ENCODE measurements at regions not wholly inside any gene's neighbourhood (a gene's known extent, or its start where the extent isn't known, plus 50 kb on each side); places are given as distances from the start of the nearest gene placed in this dataset.
"Not testable (repeated sequence)": the region's sequence is repeated elsewhere in the genome, so short reads cannot be mapped to it uniquely, and the experiment has no call there.

- DNase-seq (ENCODE audit: low read depth in 2 of 2), result no peak
Observed at GRCh38 chr13:108003626-108004025, 211.7 kb downstream of the LIG4 start.

DNA sequence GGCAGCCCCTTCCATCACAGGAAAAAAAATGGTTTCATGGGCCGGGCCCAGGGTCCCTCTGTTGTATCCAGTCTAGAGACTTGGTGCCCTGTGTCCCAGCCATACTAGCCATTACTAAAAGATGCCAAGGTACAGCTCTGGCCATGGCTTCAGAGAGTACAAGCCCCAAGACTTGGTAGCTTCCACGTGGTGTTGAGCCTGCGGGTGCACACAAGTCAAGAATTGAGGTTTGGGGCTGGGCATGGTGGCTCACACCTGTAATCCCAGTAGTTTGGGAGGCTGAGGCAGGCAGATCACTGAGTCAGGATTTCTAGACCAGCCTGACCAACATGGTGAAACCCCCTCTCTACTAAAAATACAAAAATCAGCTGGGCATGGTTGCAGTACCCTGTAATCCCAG lies 214.3 kb downstream of the LIG4 start:
- no peak for DNase-seq (ENCODE audit: low read depth in 2 of 2)

GRCh38 chr13:107999751-108000150 lies 215.6 kb downstream of the LIG4 start:
- no peak for DNase-seq (ENCODE audit: low read depth in 2 of 2)

GRCh38 chr13:107994137-107994536 lies 221.2 kb downstream of the LIG4 start:
- DNase-seq (ENCODE audit: low read depth in 2 of 2), result no peak

- DNase-seq (ENCODE audit: low read depth in 2 of 2), result no peak
Observed at GRCh38 chr13:107993239-107993949, 221.9 kb downstream of the LIG4 start.

- no peak for DNase-seq (ENCODE audit: low read depth in 2 of 2)
Observed at GRCh38 chr13:107992542-107992941, 222.8 kb downstream of the LIG4 start.

DNA sequence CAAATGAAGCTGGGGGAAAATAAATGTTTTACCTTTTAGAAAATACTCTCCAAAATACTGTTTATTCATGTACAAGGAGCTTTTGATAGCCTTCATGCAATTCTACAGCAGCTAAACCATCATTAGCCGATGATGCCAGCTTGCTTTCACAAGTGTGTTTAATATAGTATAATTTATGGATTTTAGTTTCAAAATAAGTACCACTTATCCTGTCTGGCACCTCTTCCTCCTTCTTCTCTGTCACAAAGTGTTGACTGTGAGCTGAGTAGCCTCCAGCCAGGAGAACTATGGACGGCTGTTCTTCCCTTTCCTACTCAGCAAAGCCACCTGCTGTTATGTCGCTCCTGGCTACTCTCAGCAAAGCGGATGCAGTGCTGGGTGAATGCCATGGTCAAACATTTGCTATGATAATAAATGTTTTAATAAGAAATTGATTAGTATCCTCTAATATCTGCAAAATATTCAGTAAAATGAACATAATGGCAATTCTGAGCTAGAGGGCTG lies 238.2 kb downstream of the LIG4 start:
- DNase-seq (ENCODE audit: low read depth in 2 of 2), result no peak

DNA sequence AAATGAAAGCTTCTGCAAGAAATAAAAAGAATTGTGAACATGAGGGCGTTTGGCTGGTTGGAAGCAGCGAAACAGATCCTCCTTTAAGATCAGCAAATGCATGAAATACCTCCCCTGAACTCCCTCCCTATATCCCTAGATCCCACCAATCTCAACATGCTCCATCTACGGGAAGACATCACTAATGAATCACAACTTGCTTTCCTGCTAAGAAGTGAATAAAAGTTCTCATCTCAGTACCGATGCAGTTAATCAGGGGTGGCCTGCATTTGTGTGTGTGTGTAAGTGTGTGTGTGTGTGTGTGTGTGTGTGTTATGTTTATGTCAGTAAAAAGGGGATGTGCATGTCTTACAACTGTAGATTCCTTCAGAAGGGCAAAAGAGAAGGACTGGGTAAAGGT lies 238.7 kb downstream of the LIG4 start:
- no peak for DNase-seq (ENCODE audit: low read depth in 2 of 2)

DNA sequence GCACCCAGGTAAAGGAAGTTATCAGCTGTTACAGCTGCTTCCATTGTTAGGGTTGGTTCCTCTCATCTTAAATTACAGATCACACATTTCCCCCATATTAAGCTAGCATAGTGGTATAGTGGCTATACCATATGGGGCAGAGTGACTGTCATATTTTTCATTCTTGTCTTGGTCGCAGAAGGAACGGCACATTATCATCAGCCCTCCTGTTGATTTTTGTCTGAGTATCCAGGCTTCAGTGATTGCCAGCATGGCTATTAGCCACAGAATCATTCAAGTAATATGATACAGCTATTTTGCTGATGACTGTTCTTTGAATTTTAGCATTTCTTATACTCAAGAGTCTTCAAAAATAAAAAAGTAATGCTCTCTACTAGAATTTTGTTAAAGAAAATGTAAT lies 240.9 kb downstream of the LIG4 start:
- no peak for DNase-seq (ENCODE audit: low read depth in 2 of 2)

- DNase-seq (ENCODE audit: low read depth in 2 of 2), result no peak
Observed at GRCh38 chr13:107969546-107969945, 245.8 kb downstream of the LIG4 start.

DNA sequence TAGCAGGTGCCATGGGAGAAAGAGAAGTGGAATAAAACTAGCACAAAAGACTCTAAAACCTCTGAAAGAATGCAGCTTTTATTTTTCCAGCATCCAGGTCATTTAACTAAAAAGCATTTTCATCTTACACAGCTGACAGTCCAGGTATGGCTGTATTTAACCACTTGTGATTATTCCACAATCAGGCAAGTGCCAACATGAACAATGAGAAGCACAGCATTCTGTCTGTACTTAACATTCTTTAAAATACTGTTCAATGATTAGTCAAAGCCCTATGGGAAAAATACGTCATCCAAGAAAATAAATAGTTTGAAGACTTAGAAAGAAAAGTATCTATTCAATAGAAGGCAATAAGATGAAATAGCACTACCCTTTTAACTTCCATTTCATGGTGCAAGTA lies 246.9 kb downstream of the LIG4 start:
- DNase-seq (ENCODE audit: low read depth in 2 of 2), result no peak

GRCh38 chr13:107964395-107964794 lies 250.9 kb downstream of the LIG4 start:
- no peak for DNase-seq (ENCODE audit: low read depth in 2 of 2)

DNA sequence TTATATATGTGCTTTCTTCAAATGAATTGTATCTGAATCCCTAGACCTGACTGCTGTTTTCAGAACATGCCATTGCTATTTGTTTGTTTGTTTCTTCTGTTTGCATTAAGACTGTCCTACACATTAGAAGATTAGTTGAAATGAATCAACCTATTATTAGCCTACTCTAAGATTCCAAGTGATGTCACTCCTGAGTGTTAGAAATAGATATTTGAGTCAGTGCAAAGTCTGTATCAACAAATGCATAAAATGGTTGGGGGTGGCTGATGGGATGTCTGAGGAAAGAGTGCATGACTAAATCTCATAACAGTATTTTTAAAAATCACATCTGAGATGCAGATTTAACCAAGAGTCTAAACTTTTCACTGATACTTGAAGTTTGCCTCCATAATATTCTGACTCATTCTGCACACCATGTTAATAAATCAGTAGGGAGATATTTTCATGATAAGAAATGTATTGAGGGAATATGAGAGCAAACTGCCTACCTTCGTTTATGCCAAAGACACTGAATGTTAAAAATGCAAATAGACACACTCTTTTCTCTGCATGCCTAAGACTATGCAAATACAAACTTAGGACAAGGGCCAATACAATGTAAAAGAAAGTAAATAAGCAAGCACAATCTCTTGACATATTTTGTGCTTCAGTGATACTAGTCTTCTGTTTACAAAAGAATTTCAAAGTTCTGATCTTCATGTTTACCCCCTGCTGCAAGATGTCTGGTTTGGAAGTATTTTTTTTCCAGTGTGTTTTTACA lies 253.3 kb downstream of the LIG4 start:
- DNase-seq (ENCODE audit: low read depth in 2 of 2), result no peak

DNA sequence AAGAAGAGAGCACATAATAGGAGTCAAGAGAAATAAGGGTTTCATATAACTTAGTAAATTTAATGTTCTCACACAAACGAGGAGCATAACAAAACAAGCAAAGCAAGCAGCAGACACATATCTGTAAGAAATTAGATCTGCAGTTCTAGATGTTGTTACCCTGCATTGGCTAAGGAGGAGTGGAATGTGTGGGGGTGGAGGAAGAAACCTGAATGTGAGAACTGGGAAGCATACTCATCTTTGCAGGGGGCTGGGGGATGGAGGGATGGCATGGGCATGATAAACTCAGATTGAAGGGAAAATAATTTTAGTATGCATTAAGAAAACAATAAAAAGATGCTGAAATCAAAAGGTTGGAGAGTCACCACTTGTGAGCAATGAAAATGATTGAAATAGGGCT lies 255.0 kb downstream of the LIG4 start:
- DNase-seq (ENCODE audit: low read depth in 2 of 2), result no peak

DNA sequence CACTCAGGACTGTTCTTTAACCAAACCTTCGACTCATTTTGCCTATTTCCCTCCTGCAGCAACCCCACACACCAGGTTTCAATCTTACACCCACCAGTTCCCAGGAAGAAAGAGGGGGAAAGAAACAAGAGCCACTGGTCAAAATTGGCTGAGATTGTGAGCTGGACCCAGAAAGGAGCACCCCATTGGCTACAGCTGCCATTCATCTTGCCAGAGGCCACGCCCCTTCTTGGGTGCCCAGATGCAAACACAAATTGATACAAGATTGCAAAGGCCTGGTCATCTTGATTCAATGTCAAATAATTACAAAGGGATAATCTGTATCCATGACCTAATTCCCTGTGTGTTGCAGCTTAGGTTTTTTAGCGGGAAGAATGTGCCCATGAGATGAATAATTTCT lies 258.4 kb downstream of the LIG4 start:
- DNase-seq (ENCODE audit: low read depth in 2 of 2), result no peak

DNA sequence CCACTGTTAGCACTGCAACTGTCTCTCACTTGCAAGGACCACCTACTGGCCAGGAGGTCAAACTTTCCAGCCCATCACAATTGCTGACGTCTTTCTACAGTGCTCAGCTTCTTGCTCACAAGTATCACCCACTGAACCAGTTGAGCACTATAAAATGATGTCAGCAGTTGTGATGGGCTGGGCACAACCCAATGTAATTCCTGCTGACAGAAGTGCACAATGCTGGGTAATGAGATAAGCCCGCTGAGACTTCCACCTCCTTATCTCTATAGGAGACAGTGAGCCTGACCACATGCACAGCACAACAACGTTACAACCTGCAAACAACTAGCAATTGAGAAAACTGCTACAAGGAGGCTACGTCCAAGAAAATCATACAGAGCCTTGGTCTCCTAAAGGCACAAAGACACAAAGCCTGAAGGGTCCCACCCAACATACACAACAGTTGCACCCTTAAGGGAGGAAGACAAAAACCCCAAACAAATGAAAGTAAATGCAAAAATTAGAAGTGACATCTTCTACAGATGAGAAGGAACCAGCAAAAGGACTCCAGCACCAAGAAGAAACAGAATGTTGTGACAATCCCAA lies 273.2 kb downstream of the LIG4 start:
- DNase-seq (ENCODE audit: low read depth in 2 of 2), result no peak

GRCh38 chr13:107941345-107942029 lies 273.8 kb downstream of the LIG4 start:
- no peak for DNase-seq (ENCODE audit: low read depth in 2 of 2)

- no peak for DNase-seq (ENCODE audit: low read depth in 2 of 2)
Observed at GRCh38 chr13:107937848-107938247, 277.5 kb downstream of the LIG4 start.

DNA sequence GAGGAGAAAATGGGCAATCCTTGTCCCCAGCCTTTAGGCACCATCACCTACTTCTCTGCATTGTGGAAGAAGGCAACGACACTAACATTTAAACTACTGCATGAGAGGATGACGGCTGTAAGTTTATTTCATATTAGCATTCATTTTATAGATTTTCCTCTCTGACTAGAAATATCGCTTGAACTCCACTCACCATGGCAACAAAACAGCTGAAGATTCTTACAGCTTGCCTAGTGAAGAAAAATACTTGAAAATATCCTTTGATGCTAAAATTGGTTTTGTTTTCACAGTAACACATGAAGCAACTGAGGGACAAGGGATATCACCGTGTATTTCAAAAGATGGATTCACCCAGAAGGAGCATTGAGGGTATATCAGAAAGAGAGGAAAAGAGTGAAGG lies 284.3 kb downstream of the LIG4 start:
- DNase-seq (ENCODE audit: low read depth in 2 of 2), result no peak

DNA sequence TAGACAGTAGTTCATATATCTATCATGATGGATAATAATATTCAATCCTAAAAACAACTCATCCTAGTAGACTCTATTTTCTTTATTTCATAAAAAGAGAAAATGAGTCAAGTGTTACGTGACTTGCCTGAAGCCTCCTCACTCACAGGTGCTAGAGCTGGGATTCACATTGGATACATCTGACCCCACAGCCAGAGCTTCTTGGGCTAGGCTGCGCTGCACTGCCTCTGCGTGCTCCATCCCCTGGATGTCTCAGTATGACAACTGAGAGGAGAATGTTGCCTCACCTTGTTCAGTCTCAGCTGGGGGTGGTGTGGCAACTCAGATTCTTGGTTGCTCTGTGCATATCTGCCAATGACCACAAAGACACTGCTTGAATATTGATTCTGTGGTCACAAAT lies 286.6 kb downstream of the LIG4 start:
- no peak for DNase-seq (ENCODE audit: low read depth in 2 of 2)

DNA sequence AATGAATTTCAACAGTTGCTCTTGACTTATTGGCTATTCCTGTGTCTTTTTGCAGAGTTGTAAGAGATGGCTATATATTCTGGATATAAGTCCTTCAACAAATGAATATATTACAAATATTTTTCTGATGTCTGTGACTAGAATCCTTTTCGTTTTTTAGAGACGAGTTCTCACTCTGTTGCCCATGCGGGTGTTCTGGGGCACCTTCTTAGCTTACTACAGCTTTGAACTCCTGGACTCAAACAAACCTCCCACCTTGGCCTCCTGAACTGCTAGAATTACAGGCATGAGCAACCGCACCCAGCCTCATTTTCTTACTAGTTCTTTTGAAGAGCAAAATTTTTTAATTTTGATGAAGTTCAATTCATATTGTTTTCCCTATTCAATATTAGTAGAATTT lies 287.8 kb downstream of the LIG4 start:
- no peak for DNase-seq (ENCODE audit: low read depth in 2 of 2)

DNA sequence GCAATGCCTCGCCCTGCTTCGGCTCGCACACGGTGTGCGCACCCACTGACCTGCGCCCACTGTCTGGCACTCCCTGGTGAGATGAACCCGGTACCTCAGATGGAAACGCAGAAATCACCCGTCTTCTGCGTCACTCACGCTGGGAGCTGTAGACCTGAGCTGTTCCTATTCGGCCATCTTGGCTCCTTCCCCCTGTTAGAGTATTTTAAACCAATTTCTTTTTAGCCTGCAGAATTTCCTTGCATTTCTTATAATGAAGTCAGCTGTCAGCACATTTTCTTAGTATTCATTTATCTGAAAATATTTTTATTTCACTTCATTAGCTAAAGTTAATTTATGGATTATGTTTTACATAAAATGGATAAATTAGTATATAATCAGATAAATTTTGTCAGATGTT lies 288.8 kb downstream of the LIG4 start:
- not testable (repeated sequence) for DNase-seq (ENCODE audit: low read depth in 2 of 2)

All from stimulated activated CD8-positive, alpha-beta memory T cell treated with anti-CD3 and anti-CD28 coated beads, Interleukin-7, amount 100 ng/mL, for 1 hour (primary cell).